Mesothelial cell of epicardium (in vitro differentiated cells): ENCODE measurements at regions not wholly inside any gene's neighbourhood (a gene's known extent, or its start where the extent isn't known, plus 50 kb on each side); places are given as distances from the start of the nearest gene placed in this dataset.

Experiments
- DNase-seq, 2 experiments: peaks; one replicate each; pipeline ENCODE4 v3.0.0; 2021; ENCODE audit warnings: low spot score in 2 of 2; ENCODE audit not compliant: unreplicated experiment in 2 of 2
- H3K27ac Mint-ChIP-seq: 2 replicates; pipeline ENCODE4 v1.8.0; 2021; ENCODE audit warnings: mixed read lengths
- H3K27me3 Mint-ChIP-seq: 2 replicates; pipeline ENCODE4 v1.8.0; 2021; ENCODE audit warnings: low read depth, mixed read lengths
- H3K36me3 Mint-ChIP-seq: 2 replicates; pipeline ENCODE4 v1.8.0; 2021; ENCODE audit warnings: mixed read lengths
- H3K4me1 Mint-ChIP-seq: 2 replicates; pipeline ENCODE4 v1.8.0; 2021; ENCODE audit warnings: mixed read lengths
- H3K4me3 Mint-ChIP-seq: 2 replicates; pipeline ENCODE4 v1.8.0; 2021; ENCODE audit warnings: mild to moderate bottlenecking, moderate library complexity, mixed read lengths
- H3K9me3 Mint-ChIP-seq: 2 replicates; pipeline ENCODE4 v1.8.0; 2021; ENCODE audit warnings: mixed read lengths
- CTCF ChIP-seq: fragments of 200-600 bp; sonication (generic); IDR thresholded peaks from one replicate; pipeline ENCODE4 v1.5.0; 2021; ENCODE audit warnings: antibody characterized with exemption; ENCODE audit not compliant: unreplicated experiment

GRCh38 chr5:88000877-88001276, 267.8 kb downstream of the TMEM161B start:
- H3K4me1 Mint-ChIP-seq = peaks cover 3% of the 10 kb centered on the region
- no peak for TF ChIP-seq CTCF

GRCh38 chr5:87997662-87998061, 271.0 kb downstream of the TMEM161B start:
- H3K27me3 Mint-ChIP-seq = no peaks in the 10 kb centered on the region
- H3K27ac Mint-ChIP-seq = no peak overlapping the region
- TF ChIP-seq CTCF = no peak
- no peak for DNase-seq
- H3K36me3 Mint-ChIP-seq = no peaks in the 10 kb centered on the region
- peaks cover 3% of the 10 kb centered on the region for H3K4me1 Mint-ChIP-seq
- H3K4me3 Mint-ChIP-seq = no peak overlapping the region
- H3K9me3 Mint-ChIP-seq = peaks cover 10% of the 10 kb centered on the region

More at GRCh38 chr5:88000877-88001276, 267.8 kb downstream of the TMEM161B start:
- no peaks in the 10 kb centered on the region for H3K27me3 Mint-ChIP-seq
- H3K4me3 Mint-ChIP-seq = no peak overlapping the region
- peaks cover 3% of the 10 kb centered on the region for H3K9me3 Mint-ChIP-seq
- H3K27ac Mint-ChIP-seq = no peak overlapping the region
- DNase-seq = no peak
- no peaks in the 10 kb centered on the region for H3K36me3 Mint-ChIP-seq

- no peak for DNase-seq
- no peaks in the 10 kb centered on the region for H3K27me3 Mint-ChIP-seq
- TF ChIP-seq CTCF = no peak
- no peaks in the 10 kb centered on the region for H3K9me3 Mint-ChIP-seq
- H3K27ac Mint-ChIP-seq = no peak overlapping the region
- no peaks in the 10 kb centered on the region for H3K36me3 Mint-ChIP-seq
- no peak overlapping the region for H3K4me3 Mint-ChIP-seq
- H3K4me1 Mint-ChIP-seq = no peaks in the 10 kb centered on the region
Observed at GRCh38 chr5:87966213-87966612, 302.4 kb downstream of the TMEM161B start.

- no peaks in the 10 kb centered on the region for H3K36me3 Mint-ChIP-seq
- H3K4me1 Mint-ChIP-seq = no peaks in the 10 kb centered on the region
- H3K27ac Mint-ChIP-seq = no peak overlapping the region
- no peak for TF ChIP-seq CTCF
- H3K27me3 Mint-ChIP-seq = no peaks in the 10 kb centered on the region
- DNase-seq = no peak
- no peak overlapping the region for H3K4me3 Mint-ChIP-seq
- H3K9me3 Mint-ChIP-seq = no peaks in the 10 kb centered on the region
Observed at GRCh38 chr5:87954121-87954520, 314.5 kb downstream of the TMEM161B start.

- no peak for DNase-seq
- H3K9me3 Mint-ChIP-seq = no peaks in the 10 kb centered on the region
- no peak for TF ChIP-seq CTCF
- H3K27me3 Mint-ChIP-seq = no peaks in the 10 kb centered on the region
- no peaks in the 10 kb centered on the region for H3K36me3 Mint-ChIP-seq
- H3K4me3 Mint-ChIP-seq = no peak overlapping the region
- no peak overlapping the region for H3K27ac Mint-ChIP-seq
- no peaks in the 10 kb centered on the region for H3K4me1 Mint-ChIP-seq
Observed at GRCh38 chr5:87951661-87952060, 317.0 kb downstream of the TMEM161B start.
